PC-3 (cell line): ENCODE measurements at regions not wholly inside any gene's neighbourhood (a gene's known extent, or its start where the extent isn't known, plus 50 kb on each side); places are given as distances from the start of the nearest gene placed in this dataset.

ENCODE experiments used
- ATAC-seq: fragments of 200-7000 bp; cut with Tn5 transposase; 2 replicates; pipeline ENCODE4 v1.9.1; 2020; ENCODE audit warnings: mild to moderate bottlenecking, moderate library complexity
- BruUV-seq: library from RNA; stranded (reverse); fragments of 400-500 nt; replicated peaks from 2 replicates; lab custom pipeline; 2021; lab: Mats Ljungman, UMichigan
- CTCF ChIA-PET: fragments of 300-600 bp; sonication (Branson Sonifier 250); formaldehyde crosslinking; loops from one replicate; lab custom pipeline; 2022; ENCODE audit warnings: antibody characterized with exemption; lab: Charles Lee
- POLR2A ChIA-PET: fragments of 300-600 bp; sonication (Branson Sonifier 250); formaldehyde crosslinking; loops from one replicate; lab custom pipeline; 2022; ENCODE audit warnings: antibody characterized with exemption; ENCODE audit not compliant: unreplicated experiment; lab: Charles Lee
- DNase-seq: peaks from one replicate; pipeline ENCODE4 v3.0.0-alpha.2; 2015
- H2AFZ ChIP-seq: fragments of 300-600 bp; sonication (generic); 2 replicates; pipeline ENCODE4 v1.6.0; 2016; ENCODE audit warnings: antibody characterized with exemption, low read length
- H3F3A ChIP-seq: fragments of 300-600 bp; sonication (generic); one replicate; pipeline ENCODE4 v1.6.0; 2017; ENCODE audit warnings: antibody characterized with exemption, low read length, control low read depth, mild to moderate bottlenecking; ENCODE audit not compliant: unreplicated experiment
- H3K27ac ChIP-seq: fragments of 300-600 bp; sonication (generic); 2 replicates; pipeline ENCODE4 v1.5.1; 2016; ENCODE audit warnings: mild to moderate bottlenecking, low read length
- H3K27me3 ChIP-seq: fragments of 300-600 bp; sonication (generic); 2 replicates; pipeline ENCODE4 v1.6.1; 2016; ENCODE audit warnings: low read length, mixed read lengths
- H3K36me3 ChIP-seq: fragments of 300-600 bp; sonication (generic); 2 replicates; pipeline ENCODE4 v1.6.1; 2016; ENCODE audit warnings: low read depth, mixed run types, low read length, mixed read lengths
- H3K4me1 ChIP-seq: fragments of 300-600 bp; sonication (generic); 2 replicates; pipeline ENCODE4 v1.5.1; 2016; ENCODE audit warnings: low read length; ENCODE audit not compliant: insufficient read depth
- H3K4me2 ChIP-seq: fragments of 300-600 bp; sonication (generic); 2 replicates; pipeline ENCODE4 v1.6.0; 2016; ENCODE audit warnings: low read length
- H3K4me3 ChIP-seq: fragments of 300-600 bp; sonication (generic); 2 replicates; pipeline ENCODE4 v1.5.1; 2016; ENCODE audit warnings: mild to moderate bottlenecking, low read length, mixed read lengths
- H3K79me2 ChIP-seq: fragments of 300-600 bp; sonication (generic); 2 replicates; pipeline ENCODE4 v1.6.1; 2017; ENCODE audit warnings: low read length, mixed read lengths
- H3K9ac ChIP-seq: fragments of 300-600 bp; sonication (generic); 2 replicates; pipeline ENCODE4 v1.6.0; 2016; ENCODE audit warnings: mild to moderate bottlenecking, low read length
- H3K9me2 ChIP-seq: fragments of 300-600 bp; sonication (generic); replicated peaks from 2 replicates; pipeline ENCODE4 v1.6.1; 2016; ENCODE audit warnings: mixed run types, low read length, mixed read lengths
- H3K9me3 ChIP-seq: fragments of 300-600 bp; sonication (generic); 2 replicates; pipeline ENCODE4 v1.6.1; 2016; ENCODE audit warnings: low read length, mixed read lengths
- H4K20me1 ChIP-seq: fragments of 300-600 bp; sonication (generic); 2 replicates; pipeline ENCODE4 v1.6.1; 2016; ENCODE audit warnings: low read length, mixed read lengths
- EZH2 ChIP-seq: fragments of 300-600 bp; sonication (generic); IDR thresholded peaks from one replicate; pipeline ENCODE4 v1.6.1; 2017; ENCODE audit warnings: antibody characterized with exemption, mild to moderate bottlenecking, low read length; ENCODE audit not compliant: unreplicated experiment
- EZH2phosphoT487 ChIP-seq: fragments of 300-600 bp; sonication (generic); IDR thresholded peaks from 2 replicates; pipeline ENCODE4 v1.6.1; 2018; ENCODE audit warnings: mild to moderate bottlenecking, antibody characterized with exemption, low read length, borderline replicate concordance
- intact Hi-C: fragments of 100-400 bp; cut with micrococcal nuclease; formaldehyde crosslinking; loops from 2 replicates; pipeline ENCODE4 v1.9.0; 2023
- TF ChIP-seq, protein P1 (sequence below): fragments of 300-600 bp; sonication (generic); conservative IDR thresholded peaks from 2 replicates; pipeline ENCODE4 v1.5.1; 2017; ENCODE audit warnings: antibody characterized with exemption, low read depth, mild to moderate bottlenecking, low read length

- Histone ChIP-seq H3K79me2 (no peaks in the 10 kb centered on the region), H2AFZ (no peak overlapping the region), H3K9me3 (no peaks in the 10 kb centered on the region), H3K27ac (no peak overlapping the region), H4K20me1 (no peaks in the 10 kb centered on the region), H3F3A (no peaks in the 10 kb centered on the region), H3K4me3 (no peak overlapping the region), H3K36me3 (no peaks in the 10 kb centered on the region), H3K9ac (no peak overlapping the region), H3K27me3 (no peaks in the 10 kb centered on the region; the same call in 1 of the 2 replicates), H3K4me2 (no peak overlapping the region), H3K9me2 (no peaks in the 10 kb centered on the region), H3K4me1 (no peaks in the 10 kb centered on the region)
- no TSS peak for BruUV-seq
- ATAC-seq (no peak), DNase-seq (no peak)
- TF ChIP-seq EZH2 (no peak), EZH2phosphoT487 (no peak)
- TF ChIP-seq, protein P1, sequence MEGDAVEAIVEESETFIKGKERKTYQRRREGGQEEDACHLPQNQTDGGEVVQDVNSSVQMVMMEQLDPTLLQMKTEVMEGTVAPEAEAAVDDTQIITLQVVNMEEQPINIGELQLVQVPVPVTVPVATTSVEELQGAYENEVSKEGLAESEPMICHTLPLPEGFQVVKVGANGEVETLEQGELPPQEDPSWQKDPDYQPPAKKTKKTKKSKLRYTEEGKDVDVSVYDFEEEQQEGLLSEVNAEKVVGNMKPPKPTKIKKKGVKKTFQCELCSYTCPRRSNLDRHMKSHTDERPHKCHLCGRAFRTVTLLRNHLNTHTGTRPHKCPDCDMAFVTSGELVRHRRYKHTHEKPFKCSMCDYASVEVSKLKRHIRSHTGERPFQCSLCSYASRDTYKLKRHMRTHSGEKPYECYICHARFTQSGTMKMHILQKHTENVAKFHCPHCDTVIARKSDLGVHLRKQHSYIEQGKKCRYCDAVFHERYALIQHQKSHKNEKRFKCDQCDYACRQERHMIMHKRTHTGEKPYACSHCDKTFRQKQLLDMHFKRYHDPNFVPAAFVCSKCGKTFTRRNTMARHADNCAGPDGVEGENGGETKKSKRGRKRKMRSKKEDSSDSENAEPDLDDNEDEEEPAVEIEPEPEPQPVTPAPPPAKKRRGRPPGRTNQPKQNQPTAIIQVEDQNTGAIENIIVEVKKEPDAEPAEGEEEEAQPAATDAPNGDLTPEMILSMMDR, result no peak
- intact Hi-C loops, result no loop called here
- ChIA-PET CTCF (no interaction called here), POLR2A (no interaction called here)
These were observed 87.5 kb upstream of the LINGO1 start for GRCh38 chr15:77720173-77720572.

DNA sequence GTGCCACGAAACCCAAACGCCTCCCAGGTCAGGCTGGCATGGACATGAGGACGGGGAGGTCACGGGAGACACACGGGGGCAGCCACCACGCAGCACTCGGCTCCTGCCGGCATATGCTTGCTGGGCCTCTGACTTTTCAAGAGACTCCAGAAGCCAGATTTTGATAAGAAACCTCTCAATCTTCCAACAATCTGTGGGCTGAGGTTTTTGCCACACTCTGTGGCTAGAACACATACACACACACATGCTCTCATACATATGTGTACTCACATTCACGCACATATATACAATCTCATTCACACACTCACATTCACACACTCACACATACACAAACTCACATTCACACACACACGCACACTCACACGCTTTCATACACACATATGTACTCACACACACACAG lies 86.7 kb upstream of the LINGO1 start:
- H3K4me3 ChIP-seq, result no peak overlapping the region
- H3K9me2 ChIP-seq, result no peaks in the 10 kb centered on the region
- TF ChIP-seq, protein P1, result no peak
- TF ChIP-seq EZH2, result no peak
- no peak for TF ChIP-seq EZH2phosphoT487
- ChIA-PET CTCF (no interaction called here), POLR2A (no interaction called here)
- no peaks in the 10 kb centered on the region for H3K36me3 ChIP-seq
- no TSS peak for BruUV-seq
- no peaks in the 10 kb centered on the region for H4K20me1 ChIP-seq
- H3K27me3 ChIP-seq, result peaks cover 3% of the 10 kb centered on the region; the same call in 1 of the 2 replicates
- no peaks in the 10 kb centered on the region for H3K9me3 ChIP-seq
- H3K27ac ChIP-seq, result no peak overlapping the region
- ATAC-seq (no peak), DNase-seq (no peak)
- H3F3A ChIP-seq, result no peaks in the 10 kb centered on the region
- no peaks in the 10 kb centered on the region for H3K4me1 ChIP-seq
- H2AFZ ChIP-seq, result no peak overlapping the region
- no peaks in the 10 kb centered on the region for H3K79me2 ChIP-seq
- intact Hi-C loops, result no loop called here
- H3K4me2 ChIP-seq, result no peak overlapping the region
- no peak overlapping the region for H3K9ac ChIP-seq

GRCh38 chr15:77717333-77717990 lies 84.8 kb upstream of the LINGO1 start:
- Histone ChIP-seq H2AFZ (no peak overlapping the region), H3K9me3 (no peaks in the 10 kb centered on the region), H3K4me2 (no peak overlapping the region), H3K27me3 (0 out of 2 replicates have a peak, but pooled peaks cover 3% of the 10 kb centered on the region), H3F3A (no peaks in the 10 kb centered on the region), H3K9me2 (no peaks in the 10 kb centered on the region), H3K79me2 (no peaks in the 10 kb centered on the region), H3K27ac (no peak overlapping the region), H3K9ac (no peak overlapping the region), H4K20me1 (no peaks in the 10 kb centered on the region), H3K36me3 (no peaks in the 10 kb centered on the region), H3K4me1 (no peaks in the 10 kb centered on the region), H3K4me3 (no peak overlapping the region)
- POLR2A ChIA-PET, result no interaction called here
- CTCF ChIA-PET, result no interaction called here
- no peak for ATAC-seq
- TF ChIP-seq, protein P1, result no peak
- TF ChIP-seq EZH2phosphoT487 (no peak), EZH2 (no peak)
- no TSS peak for BruUV-seq
- intact Hi-C loops, result no loop called here
- DNase-seq, result no peak
